HUES48 (cell line): ENCODE measurements at regions not wholly inside any gene's neighbourhood (a gene's known extent, or its start where the extent isn't known, plus 50 kb on each side); places are given as distances from the start of the nearest gene placed in this dataset.
"Not testable (repeated sequence)": the region's sequence is repeated elsewhere in the genome, so short reads cannot be mapped to it uniquely, and the experiment has no call there.

Experiments used
- H3K27ac ChIP-seq: one replicate; pipeline ENCODE4 v1.7.0; 2013; ENCODE audit warnings: low read depth, low read length, inconsistent platforms
- H3K27me3 ChIP-seq: 2 replicates; pipeline ENCODE4 v1.6.1; 2013; ENCODE audit warnings: mild to moderate bottlenecking, low read length; ENCODE audit not compliant: control insufficient read depth, insufficient read depth
- H3K36me3 ChIP-seq: 2 replicates; pipeline ENCODE4 v1.6.1; 2013; ENCODE audit warnings: low read length; ENCODE audit not compliant: control insufficient read depth, insufficient read depth
- H3K4me1 ChIP-seq: 2 replicates; pipeline ENCODE4 v1.6.1; 2013; ENCODE audit warnings: mild to moderate bottlenecking, low read length; ENCODE audit not compliant: control insufficient read depth, insufficient read depth
- H3K4me3 ChIP-seq: 2 replicates; pipeline ENCODE4 v1.5.1; 2013; ENCODE audit warnings: mild to moderate bottlenecking, low read depth, low read length
- H3K9ac ChIP-seq: 2 replicates; pipeline ENCODE4 v1.6.1; 2013; ENCODE audit warnings: mild to moderate bottlenecking, low read depth, low read length, moderate library complexity
- H3K9me3 ChIP-seq: 2 replicates; pipeline ENCODE4 v1.6.1; 2013; ENCODE audit warnings: low read length; ENCODE audit not compliant: control insufficient read depth, insufficient read depth

DNA sequence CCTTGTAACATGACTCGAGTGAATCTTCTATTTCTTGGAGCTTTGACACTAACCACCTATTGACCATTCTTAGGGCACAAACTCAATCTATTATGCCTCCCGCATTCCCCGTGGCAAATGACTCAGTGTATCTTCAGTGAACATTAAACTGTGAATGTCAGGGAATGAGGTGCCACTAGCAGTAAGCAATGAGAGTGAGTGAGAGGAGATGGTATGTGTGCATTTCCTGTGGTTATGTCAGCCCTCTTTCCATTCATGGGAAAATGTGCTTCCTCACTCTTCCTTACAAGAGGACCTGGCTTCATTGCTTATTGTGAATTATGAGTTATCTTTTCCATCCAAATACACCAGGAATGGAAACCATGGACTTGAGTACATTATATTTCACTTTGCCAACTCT lies 229.2 kb downstream of the EMP1 start:
- no peaks in the 10 kb centered on the region for H3K27me3 ChIP-seq
- no peak overlapping the region for H3K9ac ChIP-seq
- no peaks in the 10 kb centered on the region for H3K36me3 ChIP-seq
- peaks cover 4% of the 10 kb centered on the region; the same call in 1 of the 2 replicates for H3K9me3 ChIP-seq
- H3K4me1 ChIP-seq: 0 out of 2 replicates have a peak, but pooled peaks cover 2% of the 10 kb centered on the region
- no peak overlapping the region for H3K27ac ChIP-seq
- no peak overlapping the region for H3K4me3 ChIP-seq

DNA sequence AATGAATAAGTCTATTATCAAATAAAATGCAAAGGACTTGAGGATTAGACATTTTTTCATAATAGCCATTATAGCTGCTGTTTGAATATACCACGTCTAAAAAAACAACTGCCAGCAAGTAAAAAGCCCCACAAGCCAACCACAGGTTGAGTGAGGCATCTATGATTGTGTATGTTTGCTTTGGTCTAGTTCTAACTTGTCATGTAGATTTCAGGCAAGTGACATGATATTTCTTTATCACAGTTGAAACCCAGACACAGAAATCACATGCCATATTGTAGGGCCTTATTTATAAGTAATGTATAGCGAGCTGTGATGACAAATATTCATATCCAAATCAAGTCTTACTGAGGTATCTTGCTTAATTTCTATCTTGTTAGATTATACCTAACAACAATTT lies 225.8 kb downstream of the EMP1 start:
- Histone ChIP-seq H3K4me3 (no peak overlapping the region), H3K27me3 (no peaks in the 10 kb centered on the region), H3K9me3 (no peaks in the 10 kb centered on the region), H3K4me1 (0 out of 2 replicates have a peak, but pooled peaks cover 2% of the 10 kb centered on the region), H3K9ac (no peak overlapping the region), H3K36me3 (no peaks in the 10 kb centered on the region), H3K27ac (no peak overlapping the region)

DNA sequence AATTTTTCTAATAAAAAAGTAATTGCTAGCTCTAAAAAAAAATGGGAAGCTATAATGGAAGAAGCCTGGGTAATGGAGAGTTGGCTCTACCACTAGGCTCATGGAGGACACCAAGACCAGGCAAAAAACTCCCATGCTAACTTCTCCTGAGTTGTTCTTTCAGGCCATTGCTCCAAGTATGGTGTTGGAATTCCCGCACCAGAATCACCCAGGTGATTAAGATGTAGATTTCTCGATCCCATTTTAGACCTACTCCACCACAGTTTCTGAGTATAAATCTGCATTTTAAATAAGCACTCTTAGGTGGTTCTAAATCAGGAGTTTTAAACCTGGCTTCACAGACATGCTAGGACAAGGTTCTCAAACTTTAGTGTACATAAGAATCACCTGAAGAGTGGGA lies 221.0 kb downstream of the EMP1 start:
- Histone ChIP-seq H3K9me3 (no peaks in the 10 kb centered on the region), H3K27ac (no peak overlapping the region), H3K9ac (no peak overlapping the region), H3K36me3 (no peaks in the 10 kb centered on the region), H3K4me1 (no peaks in the 10 kb centered on the region), H3K4me3 (no peak overlapping the region), H3K27me3 (no peaks in the 10 kb centered on the region)

DNA sequence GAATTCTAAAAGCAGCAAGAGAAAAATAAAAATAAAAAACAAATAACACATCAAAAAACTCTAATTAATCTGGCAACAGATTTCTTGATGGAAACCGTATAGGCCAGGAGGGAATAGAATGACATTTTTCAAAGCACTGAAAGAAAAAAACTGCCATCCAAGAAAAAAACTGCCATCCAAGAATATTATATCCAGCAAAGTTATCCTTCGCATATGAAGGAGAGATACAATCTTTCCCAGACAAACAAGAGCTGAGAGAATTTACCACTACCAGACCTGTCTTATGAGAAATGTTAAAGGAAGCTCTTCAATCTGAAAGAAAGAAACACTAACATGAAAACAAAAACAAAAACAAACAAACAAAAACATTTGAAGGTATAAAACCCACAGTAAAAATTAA lies 214.8 kb downstream of the EMP1 start:
- no peaks in the 10 kb centered on the region for H3K4me1 ChIP-seq
- no peaks in the 10 kb centered on the region for H3K36me3 ChIP-seq
- H3K27ac ChIP-seq: no peak overlapping the region
- no peak overlapping the region for H3K9ac ChIP-seq
- H3K9me3 ChIP-seq: no peaks in the 10 kb centered on the region; the same call in 1 of the 2 replicates
- H3K4me3 ChIP-seq: no peak overlapping the region
- H3K27me3 ChIP-seq: no peaks in the 10 kb centered on the region

DNA sequence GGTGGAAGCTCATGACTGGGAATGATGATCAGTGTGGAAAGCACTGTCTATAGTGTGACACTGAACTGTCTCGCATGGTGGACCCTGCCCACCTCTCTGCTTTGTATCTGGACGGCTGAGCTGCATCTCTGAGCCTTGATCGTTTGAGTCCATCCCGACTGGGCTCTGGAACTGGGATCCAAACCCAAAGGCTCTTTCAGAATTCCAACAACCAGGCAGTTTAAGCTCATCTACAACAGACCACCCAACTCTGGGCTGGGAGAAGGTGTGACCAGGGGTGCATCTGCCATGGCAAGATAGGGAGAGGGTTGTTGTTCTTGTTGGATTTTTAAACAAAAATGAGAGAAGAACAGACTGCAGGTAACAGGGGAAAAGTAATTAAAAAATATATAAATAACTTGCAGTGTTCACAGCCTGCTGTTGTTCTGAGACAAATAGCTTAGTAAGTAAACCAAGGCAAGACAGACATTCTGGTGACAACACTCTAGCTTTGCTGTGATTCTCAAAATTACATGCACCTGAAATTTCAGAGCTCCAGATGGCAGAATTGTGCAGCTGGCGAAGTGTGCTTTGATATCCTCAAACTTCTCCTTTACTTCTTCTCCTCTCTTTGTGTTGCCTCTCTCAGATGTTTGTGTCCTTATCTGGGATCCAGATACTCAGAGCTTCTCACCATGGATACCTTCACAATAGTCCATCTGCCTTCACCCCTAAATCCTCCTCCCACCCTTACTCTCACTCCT lies 209.6 kb downstream of the EMP1 start:
- Histone ChIP-seq H3K9ac (no peak overlapping the region), H3K9me3 (no peaks in the 10 kb centered on the region; the same call in 1 of the 2 replicates), H3K36me3 (no peaks in the 10 kb centered on the region), H3K4me3 (no peak overlapping the region), H3K4me1 (no peaks in the 10 kb centered on the region), H3K27me3 (no peaks in the 10 kb centered on the region), H3K27ac (no peak overlapping the region)

DNA sequence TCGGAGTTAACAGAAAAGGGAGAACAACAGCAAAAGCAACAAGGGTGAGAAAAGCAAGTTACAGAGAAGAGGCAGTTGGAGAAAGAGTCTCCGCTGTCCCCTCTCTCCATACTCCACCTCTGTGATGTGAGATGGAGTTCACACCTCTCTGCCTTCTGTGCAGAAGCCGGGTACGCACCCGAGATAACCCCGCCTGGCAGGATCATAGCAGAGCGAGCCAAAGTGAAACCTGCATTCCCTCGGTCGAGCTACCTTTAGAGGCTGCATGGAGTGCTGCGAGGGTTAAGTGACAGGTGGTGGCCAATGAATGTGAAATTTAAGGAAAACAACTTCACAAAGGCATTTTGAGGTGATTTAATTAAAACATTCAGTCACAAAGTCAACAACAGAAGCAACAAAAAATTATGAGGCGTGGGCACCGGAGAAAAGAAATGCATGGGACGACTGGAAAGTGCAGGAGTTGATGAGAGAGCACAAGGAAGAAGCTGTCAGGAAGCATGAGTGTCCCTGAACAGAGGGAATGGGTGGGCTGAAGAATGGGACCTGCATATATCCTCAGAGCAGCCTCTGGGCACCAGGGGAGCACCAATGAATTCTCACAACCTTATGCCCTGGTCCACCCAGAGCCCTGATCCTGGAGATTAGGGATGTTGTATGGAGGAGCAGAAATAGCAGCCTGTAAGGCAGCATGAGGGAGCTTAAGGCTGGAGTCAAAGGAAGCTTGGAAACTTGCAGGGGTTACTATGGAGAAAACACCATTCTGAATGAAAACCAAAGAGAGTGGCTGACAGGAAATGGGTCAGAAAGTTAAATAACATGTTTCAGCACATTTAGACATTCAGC lies 208.3 kb downstream of the EMP1 start:
- H3K9me3 ChIP-seq: no peaks in the 10 kb centered on the region
- no peak overlapping the region for H3K9ac ChIP-seq
- no peak overlapping the region for H3K4me3 ChIP-seq
- H3K36me3 ChIP-seq: no peaks in the 10 kb centered on the region
- no peaks in the 10 kb centered on the region for H3K27me3 ChIP-seq
- H3K4me1 ChIP-seq: no peaks in the 10 kb centered on the region
- H3K27ac ChIP-seq: no peak overlapping the region

DNA sequence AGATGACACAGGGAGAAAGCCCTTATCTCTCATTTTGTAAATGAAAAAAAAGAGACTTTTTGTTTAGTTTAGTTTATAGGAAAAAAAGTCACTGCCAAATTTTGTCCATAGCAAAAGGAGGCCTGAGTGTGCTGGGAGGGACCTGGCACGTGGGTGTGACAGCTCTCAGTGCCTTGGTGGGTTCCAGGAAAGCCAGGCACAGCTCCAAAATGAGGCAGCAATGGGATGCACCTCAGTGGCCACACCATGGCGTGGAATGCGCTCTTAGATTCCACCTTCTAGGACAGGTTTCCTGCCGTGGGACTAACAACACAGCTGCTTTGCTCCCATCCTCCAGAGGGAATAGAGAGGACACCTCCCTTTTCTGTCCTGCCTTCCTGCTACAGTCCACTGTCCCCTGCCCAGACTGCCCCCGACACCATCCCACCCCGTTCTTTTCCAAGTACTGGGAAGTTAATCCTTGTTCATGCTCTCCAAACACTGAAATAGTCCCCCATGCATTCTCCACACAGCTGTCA lies 207.6 kb downstream of the EMP1 start:
- no peak overlapping the region for H3K9ac ChIP-seq
- no peak overlapping the region for H3K27ac ChIP-seq
- no peaks in the 10 kb centered on the region for H3K4me1 ChIP-seq
- no peak overlapping the region for H3K4me3 ChIP-seq
- H3K9me3 ChIP-seq: no peaks in the 10 kb centered on the region
- H3K27me3 ChIP-seq: no peaks in the 10 kb centered on the region
- H3K36me3 ChIP-seq: no peaks in the 10 kb centered on the region

DNA sequence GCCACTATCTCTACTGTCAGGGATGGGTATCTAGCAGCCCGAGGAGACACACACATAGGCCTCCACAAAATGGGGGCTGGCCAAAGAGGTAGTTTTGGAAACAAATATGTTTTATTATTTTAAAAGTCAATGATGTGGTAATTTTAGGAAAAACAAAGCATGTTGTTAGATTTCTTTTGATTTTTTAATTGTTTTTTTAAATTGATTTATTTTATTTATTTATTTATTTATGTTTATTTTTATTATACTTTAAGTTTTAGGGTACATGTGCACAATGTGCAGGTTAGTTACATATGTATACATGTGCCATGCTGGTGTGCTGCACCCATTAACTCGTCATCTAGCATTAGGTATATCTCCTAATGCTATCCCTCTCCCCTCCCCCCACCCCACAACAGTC lies 194.8 kb downstream of the EMP1 start:
- H3K9ac ChIP-seq, H3K4me3 ChIP-seq, H3K27ac ChIP-seq, H3K27me3 ChIP-seq, H3K36me3 ChIP-seq, H3K9me3 ChIP-seq, H3K4me1 ChIP-seq: not testable (repeated sequence)

DNA sequence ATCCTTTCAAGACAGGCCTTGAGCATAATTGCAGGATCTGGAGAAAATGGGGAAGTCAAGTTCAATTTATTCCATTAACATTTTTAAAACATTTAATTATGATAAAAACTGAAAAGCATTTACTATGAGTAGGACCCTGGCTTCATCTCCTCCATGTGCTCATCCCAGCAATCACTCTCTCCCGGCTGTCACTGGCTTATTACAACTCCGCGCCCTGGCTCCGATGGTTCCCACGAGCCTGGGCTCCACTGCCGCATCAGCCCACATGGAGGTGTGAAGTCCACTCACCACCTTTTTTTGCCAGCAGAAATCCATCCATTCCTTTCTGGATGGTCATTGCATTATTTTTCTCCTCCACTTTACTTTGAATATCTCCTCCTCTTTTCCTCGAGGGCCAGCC lies 194.4 kb downstream of the EMP1 start:
- Histone ChIP-seq H3K4me3 (no peak overlapping the region), H3K36me3 (no peaks in the 10 kb centered on the region), H3K9me3 (no peaks in the 10 kb centered on the region), H3K9ac (no peak overlapping the region), H3K27me3 (no peaks in the 10 kb centered on the region), H3K4me1 (no peaks in the 10 kb centered on the region), H3K27ac (no peak overlapping the region)

DNA sequence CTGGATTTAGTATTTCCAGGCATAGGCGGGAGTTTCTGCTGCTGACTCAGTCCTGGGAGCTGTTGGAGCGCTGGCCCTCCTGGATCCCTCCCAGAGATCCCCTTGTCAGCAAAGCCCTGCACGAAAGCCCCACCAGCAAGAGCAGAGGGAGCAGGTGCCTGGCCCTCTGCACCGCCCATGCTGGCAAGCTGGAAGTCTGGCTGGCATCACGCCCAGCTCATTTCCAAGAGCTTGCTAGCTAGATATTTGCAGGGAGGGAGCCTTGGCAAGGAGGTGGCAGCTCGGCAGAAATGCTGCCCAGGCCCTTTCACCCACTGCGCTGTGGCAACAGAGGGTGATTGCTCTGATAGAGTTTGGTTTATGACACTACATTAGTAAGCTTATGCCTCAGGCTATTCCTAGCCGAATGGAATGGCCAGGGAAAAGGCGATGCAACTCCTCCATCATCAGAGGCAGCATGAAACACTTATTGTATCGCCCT lies 193.9 kb downstream of the EMP1 start:
- Histone ChIP-seq H3K4me3 (no peak overlapping the region), H3K9ac (no peak overlapping the region), H3K27me3 (no peaks in the 10 kb centered on the region), H3K27ac (no peak overlapping the region), H3K9me3 (no peaks in the 10 kb centered on the region), H3K4me1 (no peaks in the 10 kb centered on the region), H3K36me3 (no peaks in the 10 kb centered on the region)

DNA sequence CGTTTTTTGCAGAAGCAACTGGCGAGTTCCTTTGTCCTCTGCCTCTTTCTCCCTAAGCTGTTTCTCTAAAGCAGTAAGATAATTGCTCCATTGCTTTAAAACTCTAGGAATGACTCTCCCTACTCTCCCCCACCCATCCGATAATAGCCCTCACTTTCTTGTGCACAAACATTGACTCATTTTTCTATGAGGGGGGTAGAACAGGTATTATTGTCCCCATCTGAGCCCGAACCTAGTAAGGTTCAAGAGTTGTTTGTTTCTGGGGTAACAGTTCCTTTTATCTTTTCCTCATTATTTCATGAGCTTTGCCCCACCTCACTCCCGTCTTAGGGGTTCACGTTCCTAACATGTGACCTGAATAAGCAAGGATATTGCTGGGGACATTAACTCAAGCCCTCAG lies 190.6 kb downstream of the EMP1 start:
- Histone ChIP-seq H3K4me3 (no peak overlapping the region), H3K9me3 (no peaks in the 10 kb centered on the region), H3K9ac (no peak overlapping the region), H3K36me3 (no peaks in the 10 kb centered on the region), H3K27me3 (no peaks in the 10 kb centered on the region), H3K27ac (no peak overlapping the region), H3K4me1 (0 out of 2 replicates have a peak, but pooled peaks cover 6% of the 10 kb centered on the region)
